ENCODE measurements at regions not wholly inside any gene's neighbourhood (a gene's known extent, or its start where the extent isn't known, plus 50 kb on each side); places are given as distances from the start of the nearest gene placed in this dataset.

GRCh38 chr15:95799286-95800200 is 531.0 kb upstream of the NR2F2 start:
- H3K9ac ChIP-seq (ENCODE audit: low read length), result no peak overlapping the region

GRCh38 chr15:95804484-95804883 is 526.0 kb upstream of the NR2F2 start:
- no peaks in the 10 kb centered on the region for H3K36me3 ChIP-seq (replicated peaks; ENCODE audit: low read depth, low read length)
- H3K4me2 ChIP-seq (ENCODE audit: low read length), result no peak overlapping the region
- TF ChIP-seq CTCF (IDR thresholded peaks at IDR 0.05; ENCODE audit: low read depth, low read length) (no peak), EZH2phosphoT487 (IDR thresholded peaks at IDR 0.05; ENCODE audit: low read depth) (no peak)
- H2AFZ ChIP-seq (ENCODE audit: low read depth, low read length), result no peak overlapping the region
- no peaks in the 10 kb centered on the region for H3K27me3 ChIP-seq (ENCODE audit: low read depth, low read length)
- no peak overlapping the region for H3K27ac ChIP-seq (ENCODE audit: low read length)
- no peak overlapping the region for H3K9ac ChIP-seq (ENCODE audit: low read length)
- no peaks in the 10 kb centered on the region for H3K4me1 ChIP-seq (ENCODE audit: low read length)
- H4K20me1 ChIP-seq (ENCODE audit: insufficient read depth, low read length), result no peaks in the 10 kb centered on the region
- no peak overlapping the region for H3K4me3 ChIP-seq (ENCODE audit: low read length)
- H3K79me2 ChIP-seq (ENCODE audit: low read length), result no peaks in the 10 kb centered on the region
- H3K9me3 ChIP-seq (ENCODE audit: insufficient read depth, low read length), result no peaks in the 10 kb centered on the region

More at GRCh38 chr15:95799286-95800200, 531.0 kb upstream of the NR2F2 start:
- Histone ChIP-seq H3K4me1 (ENCODE audit: low read length) (no peaks in the 10 kb centered on the region), H3K9me3 (ENCODE audit: insufficient read depth, low read length) (no peaks in the 10 kb centered on the region), H2AFZ (ENCODE audit: low read depth, low read length) (no peak overlapping the region), H3K27ac (ENCODE audit: low read length) (no peak overlapping the region), H3K27me3 (ENCODE audit: low read depth, low read length) (no peaks in the 10 kb centered on the region), H4K20me1 (ENCODE audit: insufficient read depth, low read length) (no peaks in the 10 kb centered on the region), H3K79me2 (ENCODE audit: low read length) (no peaks in the 10 kb centered on the region), H3K4me2 (ENCODE audit: low read length) (no peak overlapping the region), H3K36me3 (replicated peaks; ENCODE audit: low read depth, low read length) (no peaks in the 10 kb centered on the region), H3K4me3 (ENCODE audit: low read length) (no peak overlapping the region)
- TF ChIP-seq CTCF (IDR thresholded peaks at IDR 0.05; ENCODE audit: low read depth, low read length), result no peak
- TF ChIP-seq EZH2phosphoT487 (IDR thresholded peaks at IDR 0.05; ENCODE audit: low read depth), result no peak

GRCh38 chr15:95812491-95812890 is 518.0 kb upstream of the NR2F2 start:
- Histone ChIP-seq H3K79me2 (ENCODE audit: low read length) (no peaks in the 10 kb centered on the region), H3K4me1 (ENCODE audit: low read length) (no peaks in the 10 kb centered on the region), H4K20me1 (ENCODE audit: insufficient read depth, low read length) (no peaks in the 10 kb centered on the region), H3K9ac (ENCODE audit: low read length) (no peak overlapping the region), H3K27ac (ENCODE audit: low read length) (no peak overlapping the region), H3K27me3 (ENCODE audit: low read depth, low read length) (no peaks in the 10 kb centered on the region), H3K4me3 (ENCODE audit: low read length) (no peak overlapping the region), H2AFZ (ENCODE audit: low read depth, low read length) (no peak overlapping the region), H3K4me2 (ENCODE audit: low read length) (no peak overlapping the region), H3K36me3 (replicated peaks; ENCODE audit: low read depth, low read length) (no peaks in the 10 kb centered on the region), H3K9me3 (ENCODE audit: insufficient read depth, low read length) (no peaks in the 10 kb centered on the region)
- TF ChIP-seq CTCF (IDR thresholded peaks at IDR 0.05; ENCODE audit: low read depth, low read length), result no peak
- no peak for TF ChIP-seq EZH2phosphoT487 (IDR thresholded peaks at IDR 0.05; ENCODE audit: low read depth)

- Histone ChIP-seq H3K79me2 (ENCODE audit: low read length) (no peaks in the 10 kb centered on the region), H3K9ac (ENCODE audit: low read length) (no peak overlapping the region), H2AFZ (ENCODE audit: low read depth, low read length) (no peak overlapping the region), H3K27me3 (ENCODE audit: low read depth, low read length) (no peaks in the 10 kb centered on the region), H3K4me1 (ENCODE audit: low read length) (no peaks in the 10 kb centered on the region), H3K4me3 (ENCODE audit: low read length) (no peak overlapping the region), H4K20me1 (ENCODE audit: insufficient read depth, low read length) (no peaks in the 10 kb centered on the region), H3K27ac (ENCODE audit: low read length) (no peak overlapping the region), H3K9me3 (ENCODE audit: insufficient read depth, low read length) (no peaks in the 10 kb centered on the region), H3K36me3 (replicated peaks; ENCODE audit: low read depth, low read length) (no peaks in the 10 kb centered on the region), H3K4me2 (ENCODE audit: low read length) (no peak overlapping the region)
- TF ChIP-seq EZH2phosphoT487 (IDR thresholded peaks at IDR 0.05; ENCODE audit: low read depth), result no peak
- TF ChIP-seq CTCF (IDR thresholded peaks at IDR 0.05; ENCODE audit: low read depth, low read length), result no peak
Measured at GRCh38 chr15:95814908-95815307, 515.6 kb upstream of the NR2F2 start.

Data from OCI-LY3 (cell line).